ENCODE measurements at regions not wholly inside any gene's neighbourhood (a gene's known extent, or its start where the extent isn't known, plus 50 kb on each side); places are given as distances from the start of the nearest gene placed in this dataset.

GRCh38 chr13:30132623-30133553, 174.5 kb downstream of the KATNAL1 start (continued):
- TF ChIP-seq YY1 (IDR thresholded peaks at IDR 0.05; ENCODE audit: borderline replicate concordance in 1 of 3, control insufficient read depth in 1 of 3, extremely low read depth in 1 of 3, insufficient read depth in 3 of 3, insufficient read length in 1 of 3, insufficient replicate concordance in 2 of 3, low read depth in 1 of 3, low read length in 2 of 3) (peak in 1 of 3 experiments; percentile 44), ZNF212 (CRISPR knock-in tag; IDR thresholded peaks at IDR 0.05) (no peak), ZNF778 (CRISPR knock-in tag; IDR thresholded peaks at IDR 0.05) (no peak), MNT (conservative IDR thresholded peaks at IDR 0.05) (peak in 1 of 2 experiments; percentile 25; a peak in 1 of 4 replicates), NR2C2 (CRISPR knock-in tag; IDR thresholded peaks at IDR 0.05) (no peak), NR2C2 (tag; IDR thresholded peaks at IDR 0.05) (no peak), MAFK (IDR thresholded peaks at IDR 0.05; ENCODE audit: low read length) (no peak), ZNF224 (CRISPR knock-in tag; IDR thresholded peaks at IDR 0.05) (no peak), REST (IDR thresholded peaks at IDR 0.05; ENCODE audit: borderline replicate concordance) (peak; percentile 73; the same call in 1 of the 2 replicates), REST (CRISPR knock-in tag; IDR thresholded peaks at IDR 0.05; ENCODE audit: low read depth) (no peak), CREM (IDR thresholded peaks at IDR 0.05; ENCODE audit: low read depth) (0 out of 2 replicates have a peak, but pooled peaks have one; percentile 8), TCF7L2 (IDR thresholded peaks at IDR 0.05; ENCODE audit: low read depth, low read length) (no peak), SMARCA4 (IDR thresholded peaks at IDR 0.05) (no peak), PHB2 (IDR thresholded peaks at IDR 0.05; ENCODE audit: low read depth) (no peak), BHLHE40 (IDR thresholded peaks at IDR 0.05; ENCODE audit: low read length) (no peak), MAFG (tag; conservative IDR thresholded peaks at IDR 0.05) (no peak), ZNF449 (CRISPR knock-in tag; IDR thresholded peaks at IDR 0.05) (no peak)
